HG03378 (cell line): ENCODE measurements at regions not wholly inside any gene's neighbourhood (a gene's known extent, or its start where the extent isn't known, plus 50 kb on each side); places are given as distances from the start of the nearest gene placed in this dataset.

Experiments
- ATAC-seq: cut with Tn5 transposase; IDR thresholded peaks from one replicate; pipeline ENCODE4 v1.9.1; 2021; ENCODE audit warnings: mild to moderate bottlenecking, moderate library complexity; ENCODE audit not compliant: unreplicated experiment

- no peak for ATAC-seq
Observed at GRCh38 chr11:127470306-127470884, 469.8 kb upstream of the KIRREL3 start.

- no peak for ATAC-seq
Observed at GRCh38 chr11:127464325-127464724, 463.8 kb upstream of the KIRREL3 start.

DNA sequence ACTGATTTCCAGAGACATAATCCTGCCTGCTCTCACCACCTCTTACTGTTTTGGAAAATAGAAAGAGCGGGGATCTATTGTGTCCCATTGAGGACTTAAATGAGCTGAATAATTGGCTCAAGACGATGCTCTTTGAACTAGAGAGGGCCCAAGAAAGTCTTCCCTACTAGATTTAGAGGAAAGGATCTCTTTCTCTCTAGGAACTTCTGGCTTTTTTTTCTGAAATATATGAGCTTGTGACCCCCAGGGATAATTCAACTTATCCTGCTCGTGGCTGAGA lies 461.4 kb upstream of the KIRREL3 start:
- ATAC-seq, result no peak

DNA sequence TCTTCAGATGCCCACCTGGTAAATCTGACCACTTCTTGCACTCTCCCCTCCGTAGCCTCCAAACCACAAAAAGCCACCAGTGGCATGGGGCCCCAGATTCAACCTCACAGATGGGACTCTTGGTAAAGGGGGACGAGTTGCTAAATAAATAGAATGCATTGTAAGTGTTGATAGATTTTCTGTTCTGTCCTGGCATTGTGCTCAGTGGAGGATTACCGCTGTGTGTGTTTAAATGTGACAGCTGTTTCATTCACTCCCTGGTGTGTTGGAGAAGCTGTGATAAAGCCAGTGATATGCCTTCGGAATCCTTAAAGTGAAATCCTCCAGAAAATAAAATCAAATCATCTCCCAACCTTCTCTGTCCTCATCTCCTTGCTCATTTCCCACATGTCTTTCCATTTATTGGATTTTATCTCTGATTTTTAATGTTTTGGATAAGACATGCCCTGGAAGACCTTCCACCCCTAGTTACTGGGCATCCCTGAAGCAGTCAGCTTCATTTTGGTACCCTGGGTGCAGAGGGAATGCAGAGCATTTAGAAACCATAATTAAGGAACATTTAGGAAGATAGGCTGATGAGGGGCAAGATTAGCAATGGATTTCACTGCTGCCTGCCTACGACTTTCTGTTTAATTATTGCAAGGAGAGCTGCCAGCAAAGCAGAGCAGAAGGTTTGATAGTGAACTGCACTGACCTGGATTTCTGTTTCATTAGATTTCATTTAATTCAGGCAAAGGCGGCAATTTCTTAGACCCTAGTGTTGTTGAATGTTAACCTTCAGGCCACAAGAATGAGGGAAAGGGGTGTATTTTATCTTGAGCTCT lies 460.9 kb upstream of the KIRREL3 start:
- ATAC-seq, result no peak

- no peak for ATAC-seq
Observed at GRCh38 chr11:127458561-127458960, 458.0 kb upstream of the KIRREL3 start.

GRCh38 chr11:127454856-127455255 lies 454.3 kb upstream of the KIRREL3 start:
- no peak for ATAC-seq

DNA sequence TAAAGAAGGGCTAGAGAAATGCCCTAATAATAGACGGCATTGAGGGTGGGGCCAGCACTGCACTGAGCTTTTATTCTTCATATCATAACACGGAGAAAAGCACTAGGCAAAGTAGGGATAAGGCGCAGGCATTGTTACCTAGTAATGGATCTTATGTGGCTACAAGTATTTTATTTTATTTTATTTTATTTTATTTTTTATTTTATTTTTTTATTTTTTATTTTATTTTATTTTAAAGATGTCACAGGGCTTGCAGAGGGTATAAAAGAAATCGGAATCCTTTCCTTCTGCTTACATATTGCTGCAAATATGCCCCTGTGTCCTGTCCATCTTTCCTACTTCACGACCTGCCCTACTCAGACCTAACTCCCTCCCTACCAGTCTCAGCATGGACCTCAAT lies 452.0 kb upstream of the KIRREL3 start:
- no peak for ATAC-seq

DNA sequence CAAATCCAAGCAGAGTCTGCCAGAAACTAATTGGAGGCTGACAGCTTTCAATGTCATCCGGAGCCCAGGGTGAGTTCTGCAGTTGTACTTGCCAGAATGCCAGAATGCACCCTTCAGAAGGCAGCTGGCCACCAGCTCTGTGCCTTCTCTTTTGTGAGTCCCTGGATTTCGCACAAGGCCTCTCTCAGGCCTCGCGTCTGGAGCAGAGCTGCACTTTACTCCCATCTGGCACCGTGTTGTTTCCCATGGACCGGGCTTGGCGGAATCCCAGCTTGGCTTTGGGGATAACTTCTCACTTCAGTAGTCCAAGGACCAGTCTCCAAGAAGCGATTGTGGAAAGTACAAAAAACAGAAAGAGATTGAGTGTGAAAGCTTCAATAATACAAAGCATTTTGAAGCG lies 451.3 kb upstream of the KIRREL3 start:
- no peak for ATAC-seq

DNA sequence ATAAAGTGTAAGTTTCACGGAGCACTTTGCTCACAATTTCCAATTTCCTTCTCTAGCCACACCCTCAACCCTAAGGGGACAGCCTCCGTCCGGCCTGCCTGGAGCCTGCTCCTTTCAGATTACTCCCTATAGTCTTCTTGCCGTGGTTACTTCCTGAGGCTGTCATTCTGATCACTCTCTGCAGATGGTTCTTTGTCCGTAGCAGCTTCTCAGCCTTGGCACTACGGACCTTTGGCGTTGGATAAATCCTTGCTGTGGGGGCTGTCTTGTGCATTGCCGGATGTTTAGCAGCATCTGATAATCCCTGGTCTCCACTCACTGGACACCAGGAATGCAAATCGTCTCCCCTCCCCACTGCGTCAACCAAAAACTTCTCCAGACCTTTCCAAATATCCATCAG lies 447.5 kb upstream of the KIRREL3 start:
- no peak for ATAC-seq

DNA sequence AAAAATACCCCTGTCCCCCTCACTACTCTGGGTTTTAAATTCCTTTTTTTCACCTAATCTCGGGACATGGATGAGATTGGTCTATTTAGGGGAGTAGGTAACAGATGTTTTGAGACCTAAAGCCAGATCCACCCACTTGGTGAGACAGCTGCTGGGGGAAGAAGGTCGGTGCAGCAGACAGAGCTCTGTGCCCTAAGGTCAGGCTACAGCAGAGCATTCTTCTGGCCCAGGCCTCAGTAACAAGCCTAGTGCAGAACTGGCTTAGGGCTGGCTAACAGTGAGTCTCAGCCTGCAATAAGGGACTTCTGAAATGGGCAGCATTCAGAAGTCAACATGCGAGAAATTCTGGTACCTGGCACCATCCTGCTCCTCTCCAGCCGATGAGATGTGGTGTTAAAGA lies 444.9 kb upstream of the KIRREL3 start:
- no peak for ATAC-seq

GRCh38 chr11:127443297-127443696 lies 442.7 kb upstream of the KIRREL3 start:
- no peak for ATAC-seq

DNA sequence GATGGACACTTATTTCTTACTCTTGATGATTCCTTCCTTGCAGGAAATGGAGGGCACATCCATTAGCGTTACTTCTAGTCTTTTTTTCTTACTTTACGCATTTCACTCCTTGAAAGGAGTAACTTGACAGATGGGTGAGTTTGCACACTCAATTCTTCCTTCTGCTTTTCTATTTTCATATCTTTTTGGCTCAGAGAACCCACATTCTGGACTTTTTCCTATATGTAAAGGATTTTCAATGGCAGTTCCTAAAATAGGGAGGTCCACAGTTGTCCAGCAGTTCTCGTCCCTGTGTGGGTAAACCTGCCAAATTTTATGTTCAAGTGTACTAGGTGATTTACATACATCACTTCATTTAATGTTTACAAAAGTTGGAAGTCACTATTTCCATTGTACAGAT lies 440.0 kb upstream of the KIRREL3 start:
- ATAC-seq, result no peak

DNA sequence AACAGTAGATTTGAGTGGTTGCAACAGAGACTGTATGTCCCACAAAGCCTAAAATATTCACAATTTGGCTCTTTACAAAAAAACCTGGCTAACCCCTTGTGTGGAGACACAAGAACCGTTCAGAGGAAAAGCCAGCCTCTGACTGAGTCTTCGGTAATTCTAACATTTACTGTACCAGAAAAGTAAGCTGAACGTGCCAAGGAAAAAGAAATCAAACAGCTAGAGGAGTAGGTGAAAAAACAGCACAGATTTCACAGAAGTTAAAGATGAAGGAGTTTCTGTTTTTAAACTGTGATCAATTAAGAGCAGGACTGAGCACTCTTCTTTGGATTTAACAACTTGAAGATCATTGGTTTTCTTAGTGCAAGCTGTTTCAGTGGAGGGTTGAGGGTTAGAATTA lies 424.7 kb upstream of the KIRREL3 start:
- no peak for ATAC-seq

DNA sequence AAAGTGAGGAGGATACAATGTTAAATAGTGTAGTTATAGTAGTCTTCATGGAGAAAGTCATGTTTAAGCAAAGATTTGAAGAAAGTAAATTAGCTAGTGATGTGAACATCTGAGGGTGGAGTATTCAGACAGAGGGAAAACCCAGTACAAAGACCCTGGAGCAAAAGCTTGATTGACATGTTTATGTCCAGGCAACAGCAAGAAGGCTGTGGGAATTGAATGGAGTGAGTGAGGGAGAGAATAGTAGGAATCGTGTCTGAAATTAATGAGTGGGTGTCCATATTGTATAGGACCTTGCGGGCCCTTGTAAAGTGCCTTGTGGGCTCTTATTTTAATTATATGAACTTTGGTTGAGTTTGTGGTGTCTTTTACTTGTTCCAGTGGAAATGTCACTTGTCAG lies 424.1 kb upstream of the KIRREL3 start:
- no peak for ATAC-seq

DNA sequence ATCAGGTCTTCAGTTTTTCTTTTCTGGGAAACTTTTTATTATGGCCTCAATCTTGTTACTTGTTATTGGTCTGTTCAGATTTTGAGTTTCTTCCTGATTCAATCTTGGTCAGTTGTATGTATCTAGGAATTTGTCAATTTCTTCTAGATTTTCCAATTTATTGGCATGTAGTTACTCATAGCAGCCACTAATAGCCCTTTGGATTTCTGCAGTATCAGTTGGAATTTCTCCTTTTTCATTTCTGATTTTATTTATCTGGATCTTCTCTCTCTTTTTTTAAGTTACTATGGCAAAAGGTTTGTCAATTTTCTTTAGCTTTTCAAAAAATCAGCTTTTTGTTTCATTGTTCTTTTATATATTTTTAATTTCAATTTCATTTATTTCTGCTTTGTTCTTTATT lies 419.6 kb upstream of the KIRREL3 start:
- no peak for ATAC-seq

DNA sequence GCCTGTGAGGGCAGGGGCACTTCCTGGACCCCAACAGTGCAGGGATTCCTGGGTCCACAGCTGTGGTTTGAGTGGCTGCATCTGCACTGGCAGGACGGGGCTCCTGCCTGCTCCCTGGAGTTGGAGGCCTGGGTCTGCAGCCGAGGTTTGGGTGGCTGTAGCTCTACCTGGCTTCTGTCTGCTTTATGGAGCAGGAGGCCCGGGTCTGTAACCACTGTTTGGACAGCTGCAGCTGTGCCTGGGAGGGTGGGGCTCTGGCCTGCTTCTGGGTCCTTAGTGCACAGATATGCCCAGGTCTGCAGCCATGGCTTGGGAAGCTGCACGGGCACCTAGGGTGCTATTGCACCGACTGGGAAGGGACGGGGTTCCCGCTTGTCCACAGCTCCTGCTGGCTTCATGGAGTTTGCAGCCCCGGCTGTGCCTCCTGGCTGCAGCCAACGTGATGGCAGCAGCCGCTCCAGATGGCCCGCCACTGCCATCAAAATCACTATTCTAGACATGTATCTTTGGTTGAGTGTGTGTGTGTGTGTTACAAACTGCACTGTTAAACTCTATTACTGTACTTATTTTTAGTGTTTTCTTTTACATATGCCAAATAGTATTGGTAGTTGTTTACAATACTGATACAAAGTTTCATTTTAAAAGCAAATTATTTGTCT lies 412.3 kb upstream of the KIRREL3 start:
- no peak for ATAC-seq

- no peak for ATAC-seq
Observed at GRCh38 chr11:127412234-127412633, 411.7 kb upstream of the KIRREL3 start.

GRCh38 chr11:127411283-127411682 lies 410.7 kb upstream of the KIRREL3 start:
- ATAC-seq, result no peak

DNA sequence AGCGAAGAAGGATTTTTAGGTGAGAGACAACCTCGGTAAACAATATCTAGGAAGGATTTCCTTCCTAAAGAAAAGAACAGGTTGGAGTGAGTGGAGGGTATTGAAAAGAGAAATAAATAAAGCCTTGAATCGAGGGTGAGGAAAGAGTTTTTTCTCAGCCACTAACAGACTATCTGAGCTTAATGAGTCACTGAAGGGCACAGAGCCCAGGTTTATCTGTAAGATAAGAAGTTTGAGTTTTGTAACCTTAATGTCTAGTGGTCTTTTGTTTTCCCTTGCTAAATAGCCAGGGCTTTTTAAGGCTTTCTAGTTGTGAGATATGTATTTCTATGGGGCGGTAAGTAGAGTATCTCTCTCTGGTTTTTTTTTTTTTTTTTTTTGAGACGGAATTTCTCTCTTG lies 394.5 kb upstream of the KIRREL3 start:
- ATAC-seq, result no peak

GRCh38 chr11:127393460-127393997 lies 393.0 kb upstream of the KIRREL3 start:
- no peak for ATAC-seq

GRCh38 chr11:127392575-127392974 lies 392.0 kb upstream of the KIRREL3 start:
- no peak for ATAC-seq

GRCh38 chr11:127390465-127390864 lies 389.9 kb upstream of the KIRREL3 start:
- no peak for ATAC-seq
